Neural cell (in vitro differentiated cells): ENCODE measurements at regions not wholly inside any gene's neighbourhood (a gene's known extent, or its start where the extent isn't known, plus 50 kb on each side); places are given as distances from the start of the nearest gene placed in this dataset.

Experiments used
- H2AFZ ChIP-seq: fragments of 200-600, 300-800 bp; sonication (generic), shearing (Covaris generic); 2 replicates; pipeline ENCODE4 v1.6.0; 2014; ENCODE audit warnings: low read depth, mild to moderate bottlenecking, antibody characterized with exemption, low read length, moderate library complexity
- H3F3A ChIP-seq: fragments of 200-600 bp; shearing (Covaris generic); 2 replicates; pipeline ENCODE4 v1.6.1; 2016; ENCODE audit warnings: mild to moderate bottlenecking, moderate library complexity, mixed read lengths, antibody characterized with exemption, low read length; ENCODE audit not compliant: insufficient read depth, poor library complexity, severe bottlenecking
- H3K27ac ChIP-seq: fragments of 200-600, 300-800 bp; sonication (generic), shearing (Covaris generic); 2 replicates; pipeline ENCODE4 v1.5.1; 2014; ENCODE audit warnings: mild to moderate bottlenecking, low read length, moderate library complexity
- H3K27me3 ChIP-seq: fragments of 300-800, 200-600 bp; sonication (generic), shearing (Covaris generic); 2 replicates; pipeline ENCODE4 v1.6.0; 2014; ENCODE audit warnings: mild to moderate bottlenecking, low read depth, low read length, moderate library complexity; ENCODE audit not compliant: insufficient read depth
- H3K36me3 ChIP-seq: fragments of 300-800, 200-600 bp; sonication (generic), shearing (Covaris generic); 2 replicates; pipeline ENCODE4 v1.5.1; 2014; ENCODE audit warnings: mild to moderate bottlenecking, antibody characterized with exemption, low read length, moderate library complexity; ENCODE audit not compliant: insufficient read depth
- H3K4me2 ChIP-seq: fragments of 300-800, 200-600 bp; sonication (generic), shearing (Covaris generic); 2 replicates; pipeline ENCODE4 v1.6.0; 2014; ENCODE audit warnings: mild to moderate bottlenecking, low read length
- H3K4me3 ChIP-seq: fragments of 300-800, 200-600 bp; sonication (generic), shearing (Covaris generic); 2 replicates; pipeline ENCODE4 v1.5.1; 2014; ENCODE audit warnings: mild to moderate bottlenecking, low read length, moderate library complexity
- H3K79me2 ChIP-seq: fragments of 200-600 bp; shearing (Covaris generic); replicated peaks from 2 replicates; pipeline ENCODE4 v1.6.0; 2014; ENCODE audit warnings: mild to moderate bottlenecking, low read length, moderate library complexity; ENCODE audit not compliant: insufficient read depth
- H3K9ac ChIP-seq: fragments of 300-800, 200-600 bp; sonication (generic), shearing (Covaris generic); 2 replicates; pipeline ENCODE4 v1.6.1; 2016; ENCODE audit warnings: mild to moderate bottlenecking, low read length, mixed read lengths
- H3K9me2 ChIP-seq: fragments of 200-600 bp; shearing (Covaris generic); 2 replicates; pipeline ENCODE4 v1.6.1; 2016; ENCODE audit warnings: mild to moderate bottlenecking, low read length, mixed read lengths; ENCODE audit not compliant: insufficient read depth
- H3K9me3 ChIP-seq: fragments of 200-600, 300-800 bp; sonication (generic), shearing (Covaris generic); 2 replicates; pipeline ENCODE4 v1.6.1; 2016; ENCODE audit warnings: mild to moderate bottlenecking, mixed run types, low read length, moderate library complexity, mixed read lengths
- H4K20me1 ChIP-seq: fragments of 200-600 bp; shearing (Covaris generic); 2 replicates; pipeline ENCODE4 v1.6.1; 2016; ENCODE audit warnings: mild to moderate bottlenecking, mixed run types; ENCODE audit not compliant: insufficient read depth
- CTCF ChIP-seq: fragments of 450-650 bp; IDR thresholded peaks from 2 replicates; pipeline ENCODE4 v1.5.1; 2014; ENCODE audit warnings: antibody characterized with exemption, mild to moderate bottlenecking, moderate library complexity; ENCODE audit not compliant: poor library complexity, severe bottlenecking
- EP300 ChIP-seq: fragments of 450-650 bp; conservative IDR thresholded peaks from 2 replicates; pipeline ENCODE4 v1.6.1; 2014; ENCODE audit warnings: antibody characterized with exemption, mild to moderate bottlenecking, moderate library complexity; ENCODE audit not compliant: poor library complexity, severe bottlenecking
- EZH2 ChIP-seq: fragments of 200-600, 300-800 bp; shearing (Covaris generic), sonication (generic); IDR thresholded peaks from 2 replicates; pipeline ENCODE4 v1.6.1; 2014; ENCODE audit warnings: antibody characterized with exemption, low read length, borderline replicate concordance, mild to moderate bottlenecking; ENCODE audit not compliant: insufficient read depth, poor library complexity, severe bottlenecking
- MXI1 ChIP-seq: fragments of 450-650 bp; conservative IDR thresholded peaks from 2 replicates; pipeline ENCODE4 v1.6.1; 2014; ENCODE audit warnings: antibody characterized with exemption, mild to moderate bottlenecking; ENCODE audit not compliant: poor library complexity, severe bottlenecking
- POLR2AphosphoS5 ChIP-seq: IDR thresholded peaks from 2 replicates; pipeline ENCODE4 v1.6.1; 2012
- RAD21 ChIP-seq: fragments of 450-650 bp; conservative IDR thresholded peaks from 2 replicates; pipeline ENCODE4 v1.6.1; 2014; ENCODE audit warnings: antibody characterized with exemption, mild to moderate bottlenecking, moderate library complexity
- REST ChIP-seq: IDR thresholded peaks from 2 replicates; pipeline ENCODE4 v1.6.1; 2012; ENCODE audit warnings: borderline replicate concordance
- SMC3 ChIP-seq: fragments of 450-650 bp; conservative IDR thresholded peaks from 2 replicates; pipeline ENCODE4 v1.6.1; 2014; ENCODE audit warnings: antibody characterized with exemption, mild to moderate bottlenecking, moderate library complexity; ENCODE audit not compliant: poor library complexity
- TAF1 ChIP-seq: IDR thresholded peaks from 2 replicates; pipeline ENCODE4 v1.6.1; 2012; ENCODE audit warnings: low read depth

GRCh38 chr10:65751896-65752295 lies 1173.9 kb upstream of the LRRTM3 start:
- H2AFZ ChIP-seq = no peak overlapping the region
- H3K9ac ChIP-seq = no peak overlapping the region
- no peaks in the 10 kb centered on the region for H3K9me2 ChIP-seq
- no peak overlapping the region for H3K4me2 ChIP-seq
- H4K20me1 ChIP-seq = no peaks in the 10 kb centered on the region
- H3K9me3 ChIP-seq = no peaks in the 10 kb centered on the region
- H3K27ac ChIP-seq = no peak overlapping the region
- H3K36me3 ChIP-seq = no peaks in the 10 kb centered on the region
- no peaks in the 10 kb centered on the region for H3F3A ChIP-seq
- TF ChIP-seq POLR2AphosphoS5 (no peak), REST (no peak), TAF1 (no peak), MXI1 (no peak), RAD21 (no peak)
- H3K79me2 ChIP-seq = no peaks in the 10 kb centered on the region
- H3K27me3 ChIP-seq = no peaks in the 10 kb centered on the region
- H3K4me3 ChIP-seq = no peak overlapping the region

- no peaks in the 10 kb centered on the region for H3F3A ChIP-seq
- H2AFZ ChIP-seq = no peak overlapping the region
- no peak overlapping the region for H3K4me3 ChIP-seq
- H3K27me3 ChIP-seq = no peaks in the 10 kb centered on the region
- no peaks in the 10 kb centered on the region for H3K79me2 ChIP-seq
- H3K36me3 ChIP-seq = no peaks in the 10 kb centered on the region
- no peak overlapping the region for H3K4me2 ChIP-seq
- H3K9ac ChIP-seq = no peak overlapping the region
- no peaks in the 10 kb centered on the region for H3K9me3 ChIP-seq
- H4K20me1 ChIP-seq = no peaks in the 10 kb centered on the region
- H3K27ac ChIP-seq = no peak overlapping the region
- TF ChIP-seq TAF1 = no peak
- no peak for TF ChIP-seq SMC3
- TF ChIP-seq CTCF = no peak
- TF ChIP-seq MXI1 = no peak
- TF ChIP-seq POLR2AphosphoS5 = no peak
- TF ChIP-seq EZH2 = no peak
- no peak for TF ChIP-seq RAD21
- TF ChIP-seq REST = no peak
- TF ChIP-seq EP300 = no peak
- no peaks in the 10 kb centered on the region for H3K9me2 ChIP-seq
Measured at GRCh38 chr10:65753532-65753931, 1172.3 kb upstream of the LRRTM3 start.
